ENCODE measurements at regions not wholly inside any gene's neighbourhood (a gene's known extent, or its start where the extent isn't known, plus 50 kb on each side); places are given as distances from the start of the nearest gene placed in this dataset.

DNA sequence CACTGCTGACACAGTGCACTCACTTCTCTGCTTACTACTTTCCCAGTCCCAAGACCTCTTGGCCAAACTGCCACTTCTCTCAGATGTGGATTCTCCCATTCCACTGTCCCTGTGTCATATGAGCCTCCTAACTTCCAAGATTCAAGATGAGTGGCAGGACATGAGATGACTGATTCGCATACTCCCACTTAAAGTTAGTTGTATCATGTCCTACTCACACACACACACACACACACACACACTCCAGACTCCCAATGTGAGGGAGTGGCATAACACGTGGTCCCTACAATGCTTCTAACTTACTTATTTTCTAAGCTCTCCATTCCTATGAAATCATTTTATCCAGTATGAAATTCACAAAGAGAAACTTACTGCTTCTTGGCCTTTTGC is 67.0 kb upstream of the CAV2 start:
- Histone ChIP-seq H3K36me3 (ENCODE audit: control insufficient read depth in 4 of 4, insufficient read depth in 3 of 4, low read depth in 1 of 4, low read length in 3 of 4) (no peaks in the 10 kb centered on the region), H3K9me3 (ENCODE audit: control insufficient read depth in 4 of 4, low read length in 3 of 4) (no peaks in the 10 kb centered on the region), H3K9ac (ENCODE audit: low read depth in 1 of 2, low read length in 2 of 2) (no peak overlapping the region), H3K27ac (ENCODE audit: low read depth in 1 of 2, low read length in 2 of 2) (no peak overlapping the region), H3K4me1 (ENCODE audit: control insufficient read depth in 4 of 4, insufficient read depth in 4 of 4, low read length in 3 of 4) (no peaks in the 10 kb centered on the region), H3K4me3 (ENCODE audit: low read depth in 1 of 3, low read length in 3 of 3) (no peak overlapping the region), H3K27me3 (ENCODE audit: control insufficient read depth in 4 of 4, insufficient read depth in 4 of 4, low read length in 3 of 4) (no peaks in the 10 kb centered on the region)
- WGBS, result 94% methylated on average over 2 of the region's 2 CpGs
- no peak for DNase-seq (ENCODE audit: low spot score)
- TF ChIP-seq HNF4A (conservative IDR thresholded peaks at IDR 0.05) (no peak), GABPA (IDR thresholded peaks at IDR 0.05 in 1 of 2, conservative IDR thresholded peaks at IDR 0.05 in 1 of 2) (no peak), FOXA1 (IDR thresholded peaks at IDR 0.05) (no peak), RXRA (IDR thresholded peaks at IDR 0.05) (no peak), SP1 (IDR thresholded peaks at IDR 0.05) (no peak), EGR1 (IDR thresholded peaks at IDR 0.05; ENCODE audit: low read depth in 2 of 2) (no peak), JUND (IDR thresholded peaks at IDR 0.05) (no peak), RAD21 (IDR thresholded peaks at IDR 0.05) (no peak), HNF4G (IDR thresholded peaks at IDR 0.05) (no peak), YY1 (IDR thresholded peaks at IDR 0.05) (no peak), TAF1 (conservative IDR thresholded peaks at IDR 0.05) (no peak), NR2F2 (IDR thresholded peaks at IDR 0.05) (no peak)
- TF ChIP-seq, protein P1, sequence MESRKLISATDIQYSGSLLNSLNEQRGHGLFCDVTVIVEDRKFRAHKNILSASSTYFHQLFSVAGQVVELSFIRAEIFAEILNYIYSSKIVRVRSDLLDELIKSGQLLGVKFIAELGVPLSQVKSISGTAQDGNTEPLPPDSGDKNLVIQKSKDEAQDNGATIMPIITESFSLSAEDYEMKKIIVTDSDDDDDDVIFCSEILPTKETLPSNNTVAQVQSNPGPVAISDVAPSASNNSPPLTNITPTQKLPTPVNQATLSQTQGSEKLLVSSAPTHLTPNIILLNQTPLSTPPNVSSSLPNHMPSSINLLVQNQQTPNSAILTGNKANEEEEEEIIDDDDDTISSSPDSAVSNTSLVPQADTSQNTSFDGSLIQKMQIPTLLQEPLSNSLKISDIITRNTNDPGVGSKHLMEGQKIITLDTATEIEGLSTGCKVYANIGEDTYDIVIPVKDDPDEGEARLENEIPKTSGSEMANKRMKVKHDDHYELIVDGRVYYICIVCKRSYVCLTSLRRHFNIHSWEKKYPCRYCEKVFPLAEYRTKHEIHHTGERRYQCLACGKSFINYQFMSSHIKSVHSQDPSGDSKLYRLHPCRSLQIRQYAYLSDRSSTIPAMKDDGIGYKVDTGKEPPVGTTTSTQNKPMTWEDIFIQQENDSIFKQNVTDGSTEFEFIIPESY (IDR thresholded peaks at IDR 0.05), result no peak
- TF ChIP-seq, protein P2, sequence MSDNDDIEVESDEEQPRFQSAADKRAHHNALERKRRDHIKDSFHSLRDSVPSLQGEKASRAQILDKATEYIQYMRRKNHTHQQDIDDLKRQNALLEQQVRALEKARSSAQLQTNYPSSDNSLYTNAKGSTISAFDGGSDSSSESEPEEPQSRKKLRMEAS (IDR thresholded peaks at IDR 0.05), result no peak
- TF ChIP-seq, protein P3, sequence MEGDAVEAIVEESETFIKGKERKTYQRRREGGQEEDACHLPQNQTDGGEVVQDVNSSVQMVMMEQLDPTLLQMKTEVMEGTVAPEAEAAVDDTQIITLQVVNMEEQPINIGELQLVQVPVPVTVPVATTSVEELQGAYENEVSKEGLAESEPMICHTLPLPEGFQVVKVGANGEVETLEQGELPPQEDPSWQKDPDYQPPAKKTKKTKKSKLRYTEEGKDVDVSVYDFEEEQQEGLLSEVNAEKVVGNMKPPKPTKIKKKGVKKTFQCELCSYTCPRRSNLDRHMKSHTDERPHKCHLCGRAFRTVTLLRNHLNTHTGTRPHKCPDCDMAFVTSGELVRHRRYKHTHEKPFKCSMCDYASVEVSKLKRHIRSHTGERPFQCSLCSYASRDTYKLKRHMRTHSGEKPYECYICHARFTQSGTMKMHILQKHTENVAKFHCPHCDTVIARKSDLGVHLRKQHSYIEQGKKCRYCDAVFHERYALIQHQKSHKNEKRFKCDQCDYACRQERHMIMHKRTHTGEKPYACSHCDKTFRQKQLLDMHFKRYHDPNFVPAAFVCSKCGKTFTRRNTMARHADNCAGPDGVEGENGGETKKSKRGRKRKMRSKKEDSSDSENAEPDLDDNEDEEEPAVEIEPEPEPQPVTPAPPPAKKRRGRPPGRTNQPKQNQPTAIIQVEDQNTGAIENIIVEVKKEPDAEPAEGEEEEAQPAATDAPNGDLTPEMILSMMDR (IDR thresholded peaks at IDR 0.05; ENCODE audit: low read depth, low read length, missing input control), result no peak
- TF ChIP-seq, protein P4, sequence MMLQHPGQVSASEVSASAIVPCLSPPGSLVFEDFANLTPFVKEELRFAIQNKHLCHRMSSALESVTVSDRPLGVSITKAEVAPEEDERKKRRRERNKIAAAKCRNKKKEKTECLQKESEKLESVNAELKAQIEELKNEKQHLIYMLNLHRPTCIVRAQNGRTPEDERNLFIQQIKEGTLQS (IDR thresholded peaks at IDR 0.05), result no peak
- TF ChIP-seq, protein P5, sequence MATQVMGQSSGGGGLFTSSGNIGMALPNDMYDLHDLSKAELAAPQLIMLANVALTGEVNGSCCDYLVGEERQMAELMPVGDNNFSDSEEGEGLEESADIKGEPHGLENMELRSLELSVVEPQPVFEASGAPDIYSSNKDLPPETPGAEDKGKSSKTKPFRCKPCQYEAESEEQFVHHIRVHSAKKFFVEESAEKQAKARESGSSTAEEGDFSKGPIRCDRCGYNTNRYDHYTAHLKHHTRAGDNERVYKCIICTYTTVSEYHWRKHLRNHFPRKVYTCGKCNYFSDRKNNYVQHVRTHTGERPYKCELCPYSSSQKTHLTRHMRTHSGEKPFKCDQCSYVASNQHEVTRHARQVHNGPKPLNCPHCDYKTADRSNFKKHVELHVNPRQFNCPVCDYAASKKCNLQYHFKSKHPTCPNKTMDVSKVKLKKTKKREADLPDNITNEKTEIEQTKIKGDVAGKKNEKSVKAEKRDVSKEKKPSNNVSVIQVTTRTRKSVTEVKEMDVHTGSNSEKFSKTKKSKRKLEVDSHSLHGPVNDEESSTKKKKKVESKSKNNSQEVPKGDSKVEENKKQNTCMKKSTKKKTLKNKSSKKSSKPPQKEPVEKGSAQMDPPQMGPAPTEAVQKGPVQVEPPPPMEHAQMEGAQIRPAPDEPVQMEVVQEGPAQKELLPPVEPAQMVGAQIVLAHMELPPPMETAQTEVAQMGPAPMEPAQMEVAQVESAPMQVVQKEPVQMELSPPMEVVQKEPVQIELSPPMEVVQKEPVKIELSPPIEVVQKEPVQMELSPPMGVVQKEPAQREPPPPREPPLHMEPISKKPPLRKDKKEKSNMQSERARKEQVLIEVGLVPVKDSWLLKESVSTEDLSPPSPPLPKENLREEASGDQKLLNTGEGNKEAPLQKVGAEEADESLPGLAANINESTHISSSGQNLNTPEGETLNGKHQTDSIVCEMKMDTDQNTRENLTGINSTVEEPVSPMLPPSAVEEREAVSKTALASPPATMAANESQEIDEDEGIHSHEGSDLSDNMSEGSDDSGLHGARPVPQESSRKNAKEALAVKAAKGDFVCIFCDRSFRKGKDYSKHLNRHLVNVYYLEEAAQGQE (IDR thresholded peaks at IDR 0.05), result no peak

DNA sequence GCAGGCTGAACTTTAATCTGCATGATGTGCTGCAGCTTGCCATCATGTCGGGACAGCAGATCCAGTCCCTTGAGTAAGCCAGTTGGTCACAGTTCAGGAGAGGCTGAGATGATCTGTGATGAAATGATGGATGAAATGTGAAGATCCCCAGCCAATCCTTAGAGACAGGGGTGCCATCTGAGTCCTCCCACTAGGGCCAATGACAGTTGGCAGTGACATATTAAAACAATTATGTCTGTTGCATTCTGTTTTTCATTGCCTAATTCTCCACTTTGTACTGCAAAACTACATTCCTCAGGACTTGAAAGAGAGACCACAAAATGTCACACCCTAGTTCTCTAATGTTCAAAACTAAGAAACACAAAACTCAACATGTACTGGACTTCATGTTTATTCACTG is 66.3 kb upstream of the CAV2 start:
- H3K9ac ChIP-seq (ENCODE audit: low read depth in 1 of 2, low read length in 2 of 2), result no peak overlapping the region
- H3K27ac ChIP-seq (ENCODE audit: low read depth in 1 of 2, low read length in 2 of 2), result no peak overlapping the region
- no peaks in the 10 kb centered on the region for H3K4me1 ChIP-seq (ENCODE audit: control insufficient read depth in 4 of 4, insufficient read depth in 4 of 4, low read length in 3 of 4)
- TF ChIP-seq SP1 (IDR thresholded peaks at IDR 0.05) (no peak), NR2F2 (IDR thresholded peaks at IDR 0.05) (no peak), TAF1 (conservative IDR thresholded peaks at IDR 0.05) (no peak), HNF4A (conservative IDR thresholded peaks at IDR 0.05) (no peak), RAD21 (IDR thresholded peaks at IDR 0.05) (no peak), FOXA1 (IDR thresholded peaks at IDR 0.05) (no peak), FOXA2 (IDR thresholded peaks at IDR 0.05) (no peak), HNF4G (IDR thresholded peaks at IDR 0.05) (no peak), JUND (IDR thresholded peaks at IDR 0.05) (no peak), EGR1 (IDR thresholded peaks at IDR 0.05; ENCODE audit: low read depth in 2 of 2) (no peak), YY1 (IDR thresholded peaks at IDR 0.05) (no peak), GABPA (IDR thresholded peaks at IDR 0.05 in 1 of 2, conservative IDR thresholded peaks at IDR 0.05 in 1 of 2) (no peak)
- TF ChIP-seq, protein P1 (IDR thresholded peaks at IDR 0.05), result no peak
- TF ChIP-seq, protein P2 (IDR thresholded peaks at IDR 0.05), result no peak
- TF ChIP-seq, protein P3 (IDR thresholded peaks at IDR 0.05; ENCODE audit: low read depth, low read length, missing input control), result no peak
- no peak for DNase-seq (ENCODE audit: low spot score)
- no peaks in the 10 kb centered on the region for H3K9me3 ChIP-seq (ENCODE audit: control insufficient read depth in 4 of 4, low read length in 3 of 4)
- no peaks in the 10 kb centered on the region for H3K27me3 ChIP-seq (ENCODE audit: control insufficient read depth in 4 of 4, insufficient read depth in 4 of 4, low read length in 3 of 4)
- H3K36me3 ChIP-seq (ENCODE audit: control insufficient read depth in 4 of 4, insufficient read depth in 3 of 4, low read depth in 1 of 4, low read length in 3 of 4), result no peaks in the 10 kb centered on the region
- no peak overlapping the region for H3K4me3 ChIP-seq (ENCODE audit: low read depth in 1 of 3, low read length in 3 of 3)
- WGBS, result 87% methylated on average over 1 of the region's 1 CpG
